ENCODE measurements at regions not wholly inside any gene's neighbourhood (a gene's known extent, or its start where the extent isn't known, plus 50 kb on each side); places are given as distances from the start of the nearest gene placed in this dataset.
"Not testable (repeated sequence)": the region's sequence is repeated elsewhere in the genome, so short reads cannot be mapped to it uniquely, and the experiment has no call there.

- DNase-seq (ENCODE audit: low spot score): no peak
Observed at GRCh38 chr10:21141946-21142492, 244.9 kb upstream of the NEBL start.

- no peak for DNase-seq (ENCODE audit: low spot score)
Observed at GRCh38 chr10:21138769-21139340, 241.7 kb upstream of the NEBL start.

- no peak for DNase-seq (ENCODE audit: low spot score)
Observed at GRCh38 chr10:21135023-21135931, 238.2 kb upstream of the NEBL start.

- DNase-seq (ENCODE audit: low spot score): no peak
Observed at GRCh38 chr10:21134645-21135022, 237.5 kb upstream of the NEBL start.

GRCh38 chr10:21130683-21131442 is 233.8 kb upstream of the NEBL start:
- no peak for DNase-seq (ENCODE audit: low spot score)

- DNase-seq (ENCODE audit: low spot score): no peak
Observed at GRCh38 chr10:21130108-21130507, 233.0 kb upstream of the NEBL start.

GRCh38 chr10:21125471-21126228 is 228.5 kb upstream of the NEBL start:
- DNase-seq (ENCODE audit: low spot score): no peak

- DNase-seq (ENCODE audit: low spot score): no peak
Observed at GRCh38 chr10:21122907-21123306, 225.8 kb upstream of the NEBL start.

GRCh38 chr10:21121822-21122221 is 224.7 kb upstream of the NEBL start:
- DNase-seq (ENCODE audit: low spot score): not testable (repeated sequence)

- DNase-seq (ENCODE audit: low spot score): no peak
Observed at GRCh38 chr10:21114683-21115082, 217.6 kb upstream of the NEBL start.

GRCh38 chr10:21110358-21110757 is 213.2 kb upstream of the NEBL start:
- no peak for DNase-seq (ENCODE audit: low spot score)

- DNase-seq (ENCODE audit: low spot score): not testable (repeated sequence)
Observed at GRCh38 chr10:21106931-21107330, 209.8 kb upstream of the NEBL start.

- not testable (repeated sequence) for DNase-seq (ENCODE audit: low spot score)
Observed at GRCh38 chr10:21105331-21105730, 208.2 kb upstream of the NEBL start.

- DNase-seq (ENCODE audit: low spot score): no peak
Observed at GRCh38 chr10:21100871-21101514, 203.9 kb upstream of the NEBL start.

- DNase-seq (ENCODE audit: low spot score): no peak
Observed at GRCh38 chr10:21100190-21100589, 203.1 kb upstream of the NEBL start.

- DNase-seq (ENCODE audit: low spot score): no peak
Observed at GRCh38 chr10:21099291-21100062, 202.4 kb upstream of the NEBL start.

- DNase-seq (ENCODE audit: low spot score): no peak
Observed at GRCh38 chr10:21097926-21098355, 200.8 kb upstream of the NEBL start.

- DNase-seq (ENCODE audit: low spot score): no peak
Observed at GRCh38 chr10:21095494-21096055, 198.5 kb upstream of the NEBL start.

- no peak for DNase-seq (ENCODE audit: low spot score)
Observed at GRCh38 chr10:21095073-21095472, 198.0 kb upstream of the NEBL start.

All from hematopoietic multipotent progenitor cell treated with erythropoietin and hydrocortisone succinate and interleukin-3 and kit ligand, for 17 days (in vitro differentiated cells).